ENCODE measurements at regions not wholly inside any gene's neighbourhood (a gene's known extent, or its start where the extent isn't known, plus 50 kb on each side); places are given as distances from the start of the nearest gene placed in this dataset.

DNA sequence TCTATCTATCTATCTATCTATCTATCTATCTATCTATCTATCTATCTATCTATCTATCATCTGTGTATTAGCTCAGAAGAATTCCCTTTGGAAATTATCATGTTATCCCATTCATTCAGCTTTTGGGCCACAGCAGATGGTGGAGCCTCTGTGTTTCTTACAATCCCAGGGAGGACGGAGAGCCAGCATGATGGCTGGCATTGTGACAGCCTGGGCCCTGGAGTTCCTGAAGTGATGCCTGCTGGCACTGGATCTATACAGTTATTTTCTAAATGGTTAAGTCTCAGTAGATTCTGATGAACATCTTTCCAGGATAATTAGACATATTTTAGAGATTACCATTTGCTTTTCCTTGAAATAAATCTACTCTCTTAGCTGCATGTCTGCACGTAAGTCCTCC, 385.4 kb upstream of the NXPH2 start:
- TF ChIP-seq ELF4 (IDR thresholded peaks at IDR 0.05) (no peak), BHLHE40 (IDR thresholded peaks at IDR 0.05; ENCODE audit: borderline replicate concordance) (no peak), ZNF384 (IDR thresholded peaks at IDR 0.05) (no peak), SP1 (IDR thresholded peaks at IDR 0.05) (no peak), FOXA1 (IDR thresholded peaks at IDR 0.05) (no peak), SUZ12 (IDR thresholded peaks at IDR 0.05) (no peak)
